SKM-1 (cell line): ENCODE measurements at regions not wholly inside any gene's neighbourhood (a gene's known extent, or its start where the extent isn't known, plus 50 kb on each side); places are given as distances from the start of the nearest gene placed in this dataset.

Experiments
- DNase-seq: peaks from one replicate; lab custom pipeline; 2025; ENCODE audit not compliant: unreplicated experiment; lab: John Stamatoyannopoulos, UW

DNA sequence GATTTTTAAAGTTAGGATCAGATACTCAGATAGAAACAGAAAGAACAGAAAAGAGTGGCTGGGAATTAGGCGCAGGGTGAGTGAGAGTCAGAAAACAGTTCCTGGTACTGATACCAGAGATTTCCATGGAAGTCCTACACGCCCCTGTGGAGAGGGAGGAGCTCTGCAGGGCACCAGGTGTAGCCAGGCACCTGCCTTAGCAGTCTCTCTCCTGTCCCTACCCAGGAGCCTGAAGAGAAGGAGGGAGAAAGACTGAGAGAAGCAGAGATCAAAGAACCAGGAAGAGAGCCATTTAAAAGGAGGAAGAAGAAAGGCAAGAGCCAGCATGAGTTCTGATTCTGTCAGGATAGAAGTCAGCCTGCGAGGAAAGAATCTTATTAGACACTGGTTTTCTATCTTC lies 65.0 kb downstream of the CBLN1 start:
- no peak for DNase-seq

DNA sequence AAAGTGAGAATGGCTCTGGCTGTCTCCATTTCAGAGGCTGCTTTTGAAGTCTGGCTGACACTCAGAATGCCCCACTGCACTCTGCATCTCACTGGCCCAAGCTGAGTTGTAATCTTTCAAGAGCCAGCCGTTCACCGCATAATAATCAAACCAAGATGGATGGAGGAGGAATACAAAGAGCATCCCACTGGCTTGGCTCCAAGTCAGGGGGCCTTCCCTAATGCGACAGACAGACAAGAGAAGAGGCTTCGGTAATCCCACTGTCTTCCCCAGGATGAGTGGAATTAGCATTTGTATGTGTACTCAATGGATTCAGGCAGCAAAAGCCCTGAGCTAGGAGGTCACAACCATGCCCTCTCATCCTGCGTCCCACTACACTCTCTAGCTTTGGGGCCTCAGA lies 68.0 kb downstream of the CBLN1 start:
- DNase-seq, result no peak

DNA sequence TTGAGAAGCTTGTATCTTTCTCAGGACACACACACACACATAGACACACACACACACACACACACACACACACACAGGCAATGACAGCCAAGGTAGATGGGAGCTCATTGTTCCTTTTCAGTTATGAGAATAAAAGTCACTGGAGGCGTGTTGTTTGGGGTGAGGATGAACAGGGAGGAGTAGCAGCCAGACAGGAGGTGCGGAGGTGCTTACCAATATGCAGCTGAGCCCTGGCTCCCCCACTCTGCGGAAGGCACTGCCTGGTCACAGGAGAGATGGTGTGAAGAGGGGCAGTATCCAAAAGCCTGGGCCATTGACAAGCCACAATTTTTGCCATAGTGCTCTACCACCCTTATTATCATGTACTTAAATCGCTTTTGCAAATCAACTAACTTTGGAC lies 77.4 kb downstream of the CBLN1 start:
- DNase-seq, result no peak

DNA sequence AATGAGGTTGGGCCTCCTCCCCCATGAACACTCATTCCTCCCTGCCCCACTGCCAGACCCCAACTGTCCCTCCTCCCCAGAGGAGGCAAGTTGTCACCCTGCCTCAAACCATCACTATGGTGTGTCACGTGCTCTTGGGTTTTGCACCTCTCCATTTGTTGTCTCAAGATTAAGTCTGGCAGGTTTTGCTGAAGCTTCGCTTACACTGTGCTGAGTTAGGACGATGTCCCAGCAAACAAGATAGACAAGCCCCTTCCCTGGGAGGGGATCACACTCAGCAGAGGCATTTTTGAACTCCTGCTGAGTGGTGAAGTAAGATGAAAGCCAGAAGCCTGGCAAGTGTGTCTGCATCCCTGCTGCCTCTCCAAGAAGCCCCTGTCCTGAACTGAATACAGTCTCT lies 78.3 kb downstream of the CBLN1 start:
- DNase-seq, result no peak

DNA sequence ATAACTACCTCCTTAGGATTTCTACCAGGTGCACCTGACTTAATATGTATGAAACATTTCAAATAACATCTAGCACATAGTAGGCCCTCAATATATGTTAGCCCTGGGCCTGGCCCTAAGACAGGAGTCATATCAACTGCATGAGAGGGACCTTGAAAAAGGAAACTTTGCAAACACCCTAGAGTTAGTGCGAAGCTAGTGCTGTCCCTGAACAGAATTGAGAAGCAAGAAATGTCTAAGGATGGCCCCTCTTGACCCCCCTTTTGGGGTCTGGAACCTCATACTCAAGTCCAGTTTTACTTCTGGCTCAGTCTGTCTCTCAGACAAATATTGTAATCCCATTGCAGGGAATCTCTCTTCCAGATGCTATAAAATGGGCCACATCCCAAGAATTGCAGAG lies 80.5 kb downstream of the CBLN1 start:
- no peak for DNase-seq

DNA sequence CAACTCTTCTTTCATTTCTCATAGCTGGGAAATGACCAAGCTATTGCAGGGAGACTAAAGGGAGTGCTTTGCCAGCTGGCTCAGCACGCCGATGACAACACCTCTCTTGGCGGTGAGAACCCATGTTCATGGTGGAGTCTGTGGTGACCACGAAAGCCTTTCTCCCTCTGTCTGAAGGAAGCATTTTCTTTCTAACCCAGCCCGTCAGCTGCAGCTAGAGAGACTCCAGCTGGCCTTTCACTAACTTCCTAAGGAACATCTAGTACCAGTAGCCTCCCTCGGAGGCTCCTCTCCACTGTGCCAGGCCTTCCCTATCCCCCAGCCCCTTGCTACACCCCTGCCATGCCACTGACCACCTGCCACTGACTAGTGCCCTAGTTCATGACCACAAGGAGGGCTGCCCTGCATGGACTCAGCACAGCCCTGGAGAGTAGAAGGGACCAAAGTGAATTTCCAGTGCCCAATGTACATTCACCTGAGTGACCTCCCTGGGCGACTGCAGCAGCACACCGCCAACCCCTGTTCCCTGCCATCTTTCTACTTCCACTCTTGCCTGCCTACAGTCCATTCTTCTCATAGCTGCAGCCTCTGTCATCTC lies 81.3 kb downstream of the CBLN1 start:
- DNase-seq, result no peak

DNA sequence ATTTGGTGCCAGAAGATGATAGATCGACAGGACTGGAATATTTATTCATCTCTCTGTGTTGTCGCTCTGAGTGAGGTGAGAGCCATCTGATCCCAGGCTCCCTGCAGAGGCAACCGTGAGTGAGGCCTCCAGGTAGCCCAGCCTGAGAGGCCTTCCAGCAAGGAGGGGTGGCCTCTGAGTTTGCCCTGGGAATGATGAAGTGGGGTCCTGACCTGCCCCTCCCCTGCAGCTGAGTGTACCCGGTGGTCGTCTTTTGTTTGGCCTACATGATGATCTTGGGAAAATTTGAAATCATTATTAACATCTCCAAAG lies 86.4 kb downstream of the CBLN1 start:
- DNase-seq, result no peak

DNA sequence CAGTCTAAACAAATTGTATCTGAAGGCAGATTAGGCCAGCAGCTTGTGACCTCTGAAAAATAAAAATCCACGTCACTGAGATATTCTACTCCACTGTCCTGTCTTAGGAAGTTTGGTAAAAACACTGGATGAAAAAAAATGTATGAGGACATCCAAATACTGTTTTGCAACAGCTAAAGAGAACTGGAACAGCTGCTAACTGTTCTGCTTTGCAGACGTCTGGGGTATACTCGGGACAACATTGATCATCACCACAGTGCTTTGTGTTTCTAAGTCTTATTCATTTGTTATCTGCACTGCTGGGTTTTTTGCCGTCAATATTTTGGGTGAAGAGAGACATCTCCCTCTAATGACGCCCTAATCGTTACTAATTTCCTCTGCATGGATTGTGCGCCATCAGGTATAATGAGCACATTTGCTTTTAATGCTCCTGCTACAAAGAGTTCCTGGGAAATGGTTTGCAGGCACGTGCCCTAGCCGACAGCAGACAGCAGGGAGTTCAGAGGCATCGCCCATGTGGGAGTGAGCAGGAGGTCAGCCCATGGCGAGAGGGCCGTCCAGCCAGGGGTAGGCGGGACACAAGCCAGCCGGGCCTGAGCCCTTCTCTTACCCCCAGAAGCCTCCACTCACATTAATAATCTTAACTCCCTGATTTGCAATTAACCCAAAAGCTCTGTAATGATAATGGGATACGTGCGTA lies 87.0 kb downstream of the CBLN1 start:
- DNase-seq, result no peak

DNA sequence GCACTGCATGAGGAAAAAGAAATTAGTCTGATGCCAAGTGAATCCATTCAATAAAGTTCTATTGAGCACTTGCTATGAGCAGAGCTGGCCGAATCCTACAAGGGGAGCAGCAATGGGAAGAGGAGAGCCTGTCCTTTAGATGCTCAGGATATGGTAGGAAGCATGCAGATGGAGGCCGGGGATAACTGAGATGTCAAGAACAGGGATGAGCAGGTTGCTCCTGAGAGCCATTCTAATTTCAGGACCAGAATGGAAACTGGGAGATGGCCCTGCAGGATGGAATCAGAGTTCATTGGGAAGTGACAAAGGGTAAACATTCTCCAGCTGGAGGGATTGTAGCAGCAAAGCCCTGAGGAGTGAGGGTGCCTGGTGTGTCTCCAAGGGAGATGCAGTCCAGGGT lies 88.0 kb downstream of the CBLN1 start:
- DNase-seq, result no peak

DNA sequence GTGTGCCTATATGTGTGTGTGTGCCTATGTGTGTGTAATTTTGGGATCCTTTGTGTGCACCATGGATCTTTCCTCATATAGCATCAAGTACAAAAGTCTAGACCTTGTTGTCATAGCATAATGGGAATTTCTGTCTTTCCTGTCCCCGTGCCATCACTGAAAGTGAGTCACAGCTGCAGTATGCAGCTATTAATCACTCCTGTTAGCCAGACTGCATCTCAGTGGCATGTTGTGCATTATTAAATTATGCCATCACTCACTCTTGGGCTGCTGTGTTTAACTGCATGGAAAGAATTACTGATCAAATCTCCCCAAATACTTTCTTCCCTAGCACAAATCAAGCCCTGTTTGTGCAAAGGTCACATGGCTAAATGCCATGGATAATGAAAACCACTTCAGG lies 92.4 kb downstream of the CBLN1 start:
- no peak for DNase-seq

DNA sequence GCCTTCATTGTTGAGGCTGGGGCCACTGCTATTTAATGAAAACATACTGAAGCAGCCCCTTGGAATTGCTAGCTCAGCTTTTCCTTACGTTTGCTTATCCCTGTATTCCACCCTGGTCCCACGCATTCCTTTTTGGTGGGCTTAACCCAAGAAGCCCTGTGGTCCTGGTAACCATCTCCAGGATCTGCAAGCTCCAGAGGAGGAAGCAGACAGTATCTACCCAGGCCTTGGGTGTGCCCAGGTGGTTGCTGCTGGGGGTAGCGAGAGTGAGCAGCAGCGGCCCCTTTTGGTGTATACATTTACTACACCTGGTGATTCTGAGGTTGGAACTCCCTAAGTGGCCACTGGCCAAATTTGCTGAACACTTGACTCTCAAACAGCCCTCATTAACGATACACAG lies 97.7 kb downstream of the CBLN1 start:
- no peak for DNase-seq

DNA sequence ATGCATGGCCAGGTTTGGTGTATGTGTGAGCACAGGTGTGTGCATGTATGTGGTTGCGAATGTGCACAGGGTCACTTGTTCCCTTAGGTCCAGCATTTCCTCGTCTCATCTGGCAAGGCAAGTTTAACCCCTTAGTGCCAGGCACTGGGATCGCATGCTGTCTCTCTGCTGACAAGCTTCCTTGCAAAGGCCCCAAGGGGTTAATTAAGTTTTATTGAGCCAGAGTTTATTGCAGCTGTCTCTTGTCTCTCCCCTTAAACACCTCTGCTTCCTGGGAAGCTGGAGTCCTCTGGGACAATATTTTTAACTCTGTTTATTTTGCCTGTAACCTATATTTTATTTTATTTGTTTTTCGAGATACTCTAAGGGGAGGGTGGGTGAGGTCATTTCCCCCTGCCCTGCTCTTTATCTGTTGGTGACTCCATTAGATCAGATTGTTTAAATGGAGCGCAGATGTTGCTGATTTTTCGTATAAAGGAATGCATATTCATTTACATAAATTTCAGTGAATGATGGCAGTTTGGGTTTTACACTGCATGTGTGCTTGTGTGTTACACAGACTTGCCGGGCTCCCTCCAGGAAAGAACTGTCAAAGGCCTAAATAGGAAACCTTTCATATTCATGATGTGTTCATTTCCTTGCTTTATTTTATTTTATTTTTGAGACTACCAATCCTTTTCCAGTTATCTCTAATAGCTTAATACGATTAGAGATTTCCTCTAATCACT lies 99.7 kb downstream of the CBLN1 start:
- DNase-seq, result no peak

DNA sequence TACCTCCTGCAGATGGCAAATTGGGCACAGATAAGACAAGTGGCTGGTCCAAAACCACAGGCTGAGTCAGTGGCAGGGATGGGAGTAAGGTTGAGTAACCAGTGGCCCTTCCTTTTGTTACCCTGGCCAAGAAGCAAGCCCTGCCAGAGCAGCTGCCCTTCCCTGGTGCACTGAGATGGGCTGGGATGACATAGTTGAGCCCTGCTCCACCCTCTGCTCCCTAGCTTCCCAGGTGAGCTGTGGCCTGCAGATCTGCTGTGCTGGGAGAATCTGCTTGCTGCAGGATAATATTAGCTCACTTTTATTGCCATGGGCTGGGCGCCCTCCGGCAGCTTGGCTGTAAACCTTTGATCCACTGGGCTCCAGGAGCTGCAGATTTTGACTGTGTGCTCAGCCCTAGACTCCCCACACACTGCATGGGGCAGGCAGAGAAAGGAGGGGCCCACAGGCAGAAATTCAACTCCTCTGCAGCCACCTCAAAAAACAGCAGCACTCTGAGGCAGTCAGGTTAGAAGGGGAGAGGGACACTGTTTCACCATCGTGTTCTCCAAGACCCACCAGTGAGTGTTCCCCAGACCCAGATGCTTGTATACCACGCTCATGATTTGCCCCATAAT lies 101.8 kb downstream of the CBLN1 start:
- DNase-seq, result no peak

DNA sequence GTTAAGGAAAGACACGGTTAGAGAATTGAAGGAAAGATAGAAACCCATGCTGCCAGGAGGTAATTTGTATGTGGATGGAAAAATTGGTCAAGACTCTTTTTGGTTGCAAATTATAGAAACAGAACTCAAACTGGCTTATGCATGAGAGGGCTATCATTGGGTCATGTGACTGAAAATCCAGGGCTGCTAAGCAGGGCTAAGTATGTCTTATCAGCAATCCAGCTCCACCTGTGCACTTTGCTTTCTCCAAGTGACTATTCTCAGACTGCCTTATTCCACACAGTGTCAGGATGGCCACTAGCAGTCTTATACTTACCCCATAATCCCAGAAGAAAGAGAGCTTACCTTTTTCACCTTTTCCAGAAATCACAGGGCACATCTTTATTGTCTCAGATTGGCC lies 113.5 kb downstream of the CBLN1 start:
- no peak for DNase-seq

DNA sequence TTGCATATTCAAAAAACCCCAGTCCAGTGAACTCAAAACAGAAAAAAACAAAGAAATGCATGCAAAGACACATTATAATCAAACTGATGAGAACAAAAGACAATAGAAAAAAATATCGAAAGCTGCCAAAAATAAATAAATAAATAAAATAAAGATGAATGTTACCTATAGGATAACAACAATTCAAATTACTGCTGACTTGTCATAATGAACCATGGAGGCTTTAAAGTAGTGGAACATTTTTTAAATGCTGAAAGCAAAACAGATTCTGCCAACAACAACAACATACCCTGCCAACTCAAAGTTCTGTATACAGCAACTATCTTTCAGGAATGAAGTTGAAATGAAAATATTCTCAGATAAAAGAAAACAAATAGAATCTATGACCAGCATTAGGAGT lies 116.6 kb downstream of the CBLN1 start:
- DNase-seq, result no peak

DNA sequence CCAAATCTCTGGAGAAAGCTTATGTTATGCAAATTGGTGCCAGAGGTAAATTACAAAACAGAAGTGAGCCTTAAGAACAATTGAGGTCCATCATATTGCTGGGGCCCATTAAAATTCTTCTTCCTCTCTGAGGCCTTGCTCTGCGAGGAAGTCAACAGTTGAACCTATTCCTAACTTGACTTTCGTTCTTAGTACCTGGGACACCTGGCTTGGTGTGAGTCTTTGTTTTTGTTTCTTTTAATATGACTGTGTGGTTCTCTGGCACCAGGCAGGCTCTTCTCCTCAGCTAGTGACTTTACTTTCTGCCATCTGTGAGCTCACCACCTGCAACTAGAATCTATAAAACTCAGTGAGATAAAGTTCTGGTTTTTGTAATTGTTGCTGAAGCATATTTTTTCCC lies 120.4 kb downstream of the CBLN1 start:
- no peak for DNase-seq

DNA sequence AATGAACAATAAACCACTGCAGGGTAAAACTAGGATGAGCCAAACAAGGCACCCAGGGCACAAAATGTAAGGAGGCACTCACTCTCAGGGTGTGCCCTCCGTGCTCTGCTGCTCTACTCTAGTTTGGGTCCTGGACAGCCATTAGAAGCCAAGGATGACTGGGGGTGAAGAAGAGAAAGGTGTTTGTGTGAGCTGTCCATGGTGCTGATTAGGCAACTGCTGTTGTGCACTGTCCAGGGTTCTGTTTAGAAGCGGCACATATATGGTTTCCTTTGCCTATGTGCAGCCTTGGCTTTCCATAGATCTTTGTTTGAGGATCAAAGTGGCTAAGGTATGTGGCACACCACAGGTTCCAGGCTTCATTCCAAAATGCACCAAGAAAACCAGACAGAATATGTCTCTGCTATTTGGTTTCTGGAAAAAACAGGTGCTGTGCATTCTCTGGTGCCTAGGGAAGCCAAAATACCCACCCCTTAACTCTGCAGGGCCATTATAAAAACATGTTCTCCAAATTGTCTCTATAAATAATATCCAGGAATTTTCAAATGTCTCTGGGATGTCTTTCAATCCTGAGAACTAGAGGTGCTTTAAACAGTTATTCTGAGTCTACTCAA lies 123.5 kb downstream of the CBLN1 start:
- DNase-seq, result no peak

DNA sequence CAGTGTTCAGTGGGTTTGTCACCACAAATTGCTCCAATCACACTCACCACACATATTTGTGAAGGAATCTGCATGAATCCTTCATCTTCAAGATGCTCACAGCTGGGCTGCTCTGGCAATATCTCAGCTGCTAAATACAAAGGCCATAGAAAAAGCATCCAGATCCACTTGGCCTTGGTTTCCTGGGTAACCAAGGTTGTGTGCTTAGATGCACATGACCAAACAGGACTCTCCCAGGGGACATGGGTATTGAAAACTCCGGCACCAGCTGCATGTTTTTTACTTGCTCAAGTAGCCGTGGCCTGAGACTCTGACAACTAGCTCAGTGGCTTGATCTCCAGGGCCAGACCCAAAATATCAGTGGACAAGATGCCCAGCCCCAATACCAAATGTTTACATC lies 131.3 kb downstream of the CBLN1 start:
- DNase-seq, result no peak

DNA sequence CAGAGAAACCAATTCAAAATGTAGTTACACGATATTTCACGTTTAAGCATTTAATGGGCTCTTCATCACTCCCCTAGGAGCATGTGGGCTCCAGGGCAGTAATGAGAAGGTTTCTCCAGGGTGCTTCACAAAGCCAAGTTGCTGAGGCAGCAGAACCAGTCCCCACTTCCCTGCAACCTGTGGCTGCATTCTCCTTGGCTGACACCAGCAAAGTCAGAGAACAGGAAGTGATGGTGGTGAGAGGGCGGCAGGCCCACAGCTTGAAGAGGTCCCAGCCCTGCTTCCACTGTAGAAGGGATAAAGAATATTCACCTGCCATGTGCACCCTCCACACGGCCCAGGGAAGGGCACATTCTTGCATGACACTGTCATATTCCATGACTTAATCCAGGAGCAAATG lies 133.2 kb downstream of the CBLN1 start:
- no peak for DNase-seq

DNA sequence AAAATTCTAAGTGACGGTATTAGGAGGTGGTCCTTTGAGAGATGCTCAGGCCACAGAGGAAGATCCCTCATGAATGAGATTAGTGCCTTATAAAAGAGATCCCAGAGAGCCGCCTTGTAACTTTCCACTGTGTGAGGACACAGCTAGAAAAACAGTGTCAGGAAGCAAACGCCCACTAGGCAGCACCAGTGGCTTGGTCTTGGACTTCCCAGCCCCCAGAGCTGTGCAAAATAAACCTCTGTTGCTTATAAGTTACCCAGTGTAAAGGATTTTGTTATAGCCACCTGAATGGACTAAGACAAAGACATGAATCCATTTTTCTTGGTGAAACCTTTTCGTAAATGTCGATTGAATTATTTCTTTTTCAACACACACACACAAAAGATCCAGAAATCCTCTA lies 141.0 kb downstream of the CBLN1 start:
- no peak for DNase-seq

DNA sequence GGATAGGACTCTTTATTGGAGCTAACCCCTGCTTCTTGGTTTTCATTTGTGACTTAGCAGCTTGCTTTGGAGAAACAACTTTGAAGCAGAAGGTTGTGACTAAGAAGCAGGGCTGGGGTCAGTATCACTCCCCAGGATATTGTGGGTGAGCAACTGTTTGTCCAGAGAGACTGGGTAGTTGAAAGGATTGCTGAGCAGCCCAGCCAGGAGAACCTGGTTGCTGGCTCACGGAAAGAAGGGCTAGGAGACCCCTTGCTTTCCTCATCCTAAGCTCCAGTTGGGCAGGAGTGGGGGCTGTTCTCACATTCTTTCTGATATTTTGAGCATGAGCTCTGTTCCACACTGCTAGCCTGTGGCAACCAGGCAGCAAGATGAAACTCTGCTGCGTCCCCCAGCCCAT lies 151.2 kb downstream of the CBLN1 start:
- DNase-seq, result no peak

DNA sequence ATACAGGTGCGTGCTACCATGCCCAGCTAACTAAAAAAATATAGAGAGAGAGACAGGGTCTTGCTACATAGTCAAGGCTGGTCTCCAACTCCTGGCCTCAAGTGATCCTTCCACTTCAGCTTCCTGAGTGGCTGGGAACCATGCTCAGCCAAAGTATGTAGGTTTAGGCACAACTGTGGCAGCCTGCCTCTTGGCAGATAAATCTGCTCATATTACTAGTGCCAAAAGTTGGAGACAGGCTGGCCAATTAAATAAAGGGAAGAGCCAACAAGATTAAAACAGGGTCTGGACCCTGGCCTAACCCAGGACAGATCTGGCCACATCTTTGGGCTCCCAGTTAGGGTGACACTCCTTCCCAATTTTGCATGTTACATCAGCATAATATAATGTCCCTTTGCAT lies 151.7 kb downstream of the CBLN1 start:
- DNase-seq, result no peak
